NCI-H69 (cell line): ENCODE measurements at regions not wholly inside any gene's neighbourhood (a gene's known extent, or its start where the extent isn't known, plus 50 kb on each side); places are given as distances from the start of the nearest gene placed in this dataset.

Source experiments
- DNase-seq: peaks from one replicate; lab custom pipeline; 2025; lab: John Stamatoyannopoulos, UW

DNA sequence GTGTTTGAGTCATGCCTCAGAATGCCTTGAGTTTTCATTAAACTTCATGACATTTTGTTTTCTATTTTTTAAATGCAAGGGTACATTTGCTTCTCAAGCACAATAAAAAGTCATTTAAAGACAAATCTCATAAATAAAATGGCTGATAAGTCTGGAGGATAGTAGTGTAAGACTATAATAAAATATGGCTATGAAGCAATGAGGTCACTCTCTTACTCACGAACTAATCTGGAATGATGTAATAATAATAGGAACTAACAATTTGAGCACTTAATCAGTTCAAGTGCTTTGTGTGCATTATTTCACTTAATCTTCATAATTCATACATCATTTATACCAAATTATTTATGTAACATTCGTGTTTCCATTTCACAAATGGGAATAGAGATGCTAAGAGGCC is 149.3 kb upstream of the CTTNBP2 start:
- DNase-seq, result no peak

DNA sequence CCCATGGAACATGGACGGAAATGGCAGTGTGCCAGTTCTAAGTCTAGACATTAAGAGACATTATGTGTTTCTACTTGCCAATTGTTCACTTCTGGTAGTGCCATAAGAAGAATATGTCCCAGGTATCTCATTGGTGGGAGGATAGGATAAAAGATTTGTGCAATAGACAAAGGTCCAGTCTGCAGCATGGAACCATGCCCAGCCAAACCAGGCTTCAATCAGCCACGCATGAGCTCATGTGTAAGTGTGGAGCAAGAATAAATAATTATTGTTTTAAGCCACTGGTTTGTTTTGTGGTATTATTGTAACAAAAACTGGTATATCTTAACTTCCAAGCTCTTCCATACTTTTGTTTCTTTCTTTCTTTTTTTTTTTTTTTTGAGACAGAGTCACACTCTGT is 153.6 kb upstream of the CTTNBP2 start:
- DNase-seq, result no peak

DNA sequence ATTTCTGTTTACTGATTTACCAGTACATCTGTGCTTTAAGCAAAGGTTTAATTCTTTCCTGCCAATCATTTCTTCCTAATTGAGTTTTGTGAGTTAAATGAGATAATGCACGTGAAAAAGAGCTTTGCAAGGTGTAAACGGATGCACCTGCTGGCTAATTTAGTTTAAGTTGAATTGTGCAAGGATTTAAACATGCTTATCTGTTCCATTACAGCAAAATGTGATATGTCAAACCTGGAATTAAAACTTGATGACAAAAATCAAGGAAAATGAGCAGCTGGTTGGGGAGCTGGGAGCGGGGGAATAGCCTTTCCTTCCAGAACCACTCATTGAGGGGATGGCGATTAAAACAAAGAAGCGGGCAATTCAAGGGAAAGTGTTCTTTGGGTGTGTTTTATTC is 155.0 kb upstream of the CTTNBP2 start:
- no peak for DNase-seq

DNA sequence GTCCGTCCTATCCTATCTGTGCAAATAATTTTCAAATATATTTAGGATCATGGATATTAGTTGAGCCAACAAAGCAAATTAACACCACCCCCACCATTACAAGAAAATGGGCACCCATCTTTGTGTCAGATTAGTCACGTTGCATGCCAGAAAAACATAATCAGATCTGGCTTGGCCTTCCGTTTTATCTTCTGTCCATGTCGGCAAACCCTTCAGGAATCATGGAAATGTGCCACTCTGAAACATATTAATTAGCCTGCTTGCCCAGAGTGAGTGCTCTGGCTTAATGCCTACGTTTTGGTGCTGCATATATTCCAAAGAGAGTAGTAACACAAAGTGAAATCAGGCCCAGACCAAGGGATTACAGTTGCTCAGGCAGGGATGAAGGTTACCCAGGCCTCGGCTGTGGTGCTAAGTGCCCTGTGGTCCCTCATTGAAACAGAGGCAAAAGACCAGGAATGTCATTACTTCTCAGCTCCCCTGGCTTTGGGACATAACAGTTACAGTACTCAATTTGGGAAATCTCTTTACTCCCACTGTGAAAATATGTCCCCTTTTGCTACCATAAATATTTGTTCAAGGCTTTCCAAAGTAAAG is 154.0 kb upstream of the LSM8 start:
- DNase-seq, result peak; percentile 18

DNA sequence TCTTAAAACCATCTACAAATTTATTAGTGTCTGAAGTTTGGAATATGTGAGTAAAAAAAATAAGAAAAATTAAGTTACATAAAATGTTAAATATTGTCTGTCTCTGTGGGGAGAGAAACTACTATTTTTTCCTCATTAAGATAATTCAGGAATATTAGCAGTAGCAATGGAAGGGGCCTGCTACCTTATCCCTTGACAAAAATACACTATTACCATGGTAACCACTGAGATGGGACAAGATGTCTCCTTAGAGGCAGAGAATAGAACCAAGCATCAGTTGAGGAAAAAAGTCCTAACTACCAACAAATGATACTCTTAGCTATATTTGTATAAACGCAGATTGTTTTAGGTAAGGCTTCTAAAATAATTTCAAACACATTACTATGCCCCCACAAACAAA is 150.7 kb upstream of the LSM8 start:
- no peak for DNase-seq

DNA sequence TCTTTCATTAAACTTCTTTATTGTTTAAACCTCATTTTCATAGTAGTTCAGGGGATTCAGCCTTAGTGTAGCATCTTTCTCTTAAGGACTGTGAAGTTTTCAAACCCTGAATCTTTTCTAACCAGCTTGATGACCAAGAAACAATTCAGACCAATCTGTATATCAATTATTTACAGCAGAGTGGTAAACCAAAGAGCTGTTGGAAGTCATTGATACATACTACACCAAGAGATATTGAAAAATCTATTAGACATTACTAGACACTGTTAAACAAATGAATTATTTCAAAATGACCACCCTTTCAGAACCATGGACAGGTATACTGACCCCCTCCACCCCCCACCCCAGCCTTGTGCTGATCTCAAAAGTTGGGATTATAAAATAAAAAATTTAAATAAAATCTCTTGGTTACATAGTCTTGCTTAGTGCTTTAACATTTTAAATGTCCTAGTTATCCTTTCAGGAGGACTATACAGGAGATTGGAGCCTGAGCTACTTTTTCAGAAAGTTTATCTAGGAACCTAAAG is 143.9 kb upstream of the LSM8 start:
- no peak for DNase-seq

DNA sequence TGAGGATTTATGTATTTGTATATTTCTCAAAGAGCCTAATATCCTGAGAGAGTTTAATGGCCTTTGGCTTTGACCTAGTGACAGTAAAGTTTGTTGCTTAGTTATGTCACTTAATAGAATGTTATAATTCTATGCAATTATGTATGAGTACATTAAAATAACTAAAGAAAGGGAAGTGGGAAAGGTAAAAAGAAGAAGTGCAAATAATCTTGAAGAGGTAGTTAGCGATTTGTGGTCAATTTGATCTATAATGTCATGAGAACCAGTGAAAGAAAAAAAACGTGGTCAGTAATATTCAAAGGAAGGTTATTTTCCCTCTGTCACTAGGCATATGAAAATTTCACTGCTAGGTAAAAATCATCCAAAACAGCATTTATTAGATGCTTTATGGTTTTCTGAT is 143.4 kb upstream of the LSM8 start:
- DNase-seq, result no peak

DNA sequence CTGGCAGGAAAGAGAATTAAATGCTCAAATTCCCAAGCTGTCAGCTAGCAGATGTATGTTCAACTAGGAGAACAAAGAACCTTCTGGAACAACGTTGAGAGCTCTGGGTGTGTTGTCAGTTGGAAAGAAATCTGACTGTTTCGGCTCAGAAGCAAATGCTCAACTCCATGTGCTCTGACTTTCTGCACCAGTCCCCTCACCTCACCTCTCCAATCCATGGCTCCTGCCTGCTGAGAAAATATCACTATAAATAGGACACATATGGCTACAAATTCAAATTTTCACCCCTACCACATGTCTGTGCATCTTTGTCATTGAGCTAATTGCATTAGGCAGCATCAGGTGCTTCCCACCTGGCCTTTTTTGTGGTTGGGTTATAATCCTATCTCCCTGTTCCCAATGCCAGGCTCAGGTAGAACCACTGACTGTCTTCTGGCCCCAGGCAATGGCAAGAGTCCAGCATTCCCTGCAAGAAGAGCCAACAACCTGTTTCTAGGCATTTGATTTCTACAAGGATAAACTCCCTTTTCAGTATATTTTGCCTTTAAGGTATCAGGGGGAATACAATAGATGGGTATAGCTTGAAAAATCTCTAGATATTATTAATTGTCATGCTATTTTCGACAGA is 142.6 kb upstream of the LSM8 start:
- DNase-seq, result peak; percentile 82

DNA sequence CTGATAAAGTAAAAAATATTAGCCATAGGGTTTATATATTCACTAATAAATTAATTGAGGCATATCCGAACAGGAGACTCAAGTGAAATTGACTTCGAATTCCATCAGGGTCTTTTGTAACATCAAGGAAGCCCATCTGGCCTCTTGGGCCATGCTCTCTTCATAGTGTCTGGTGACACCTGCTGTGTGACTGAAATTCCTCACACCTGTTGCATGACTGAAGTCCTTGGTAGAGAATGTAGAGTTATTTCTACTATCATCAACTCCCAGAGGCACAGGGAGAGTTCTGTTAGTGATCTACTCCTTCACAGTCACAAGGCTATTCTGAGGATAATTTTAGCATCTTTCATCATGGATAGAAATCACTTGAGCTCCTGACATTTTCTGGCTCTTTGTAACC is 138.3 kb upstream of the LSM8 start:
- no peak for DNase-seq

DNA sequence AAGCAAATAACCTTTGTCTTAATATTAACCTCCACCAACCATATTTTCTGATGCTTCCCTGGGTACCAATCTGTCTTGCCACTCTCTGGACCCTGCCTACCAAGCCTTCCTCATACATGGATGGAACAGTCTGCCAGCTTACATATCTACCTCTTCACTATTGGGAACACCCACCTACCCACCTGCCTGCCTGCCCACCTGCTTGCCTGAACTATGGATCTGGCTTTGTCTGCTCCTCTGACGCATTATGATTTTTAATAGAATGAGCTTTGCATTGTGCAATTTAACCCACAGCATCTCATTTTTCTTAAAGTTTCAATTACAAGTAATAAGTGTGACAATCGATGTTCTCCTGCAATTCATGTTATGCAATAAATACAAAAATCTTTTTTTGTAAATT is 137.9 kb upstream of the LSM8 start:
- DNase-seq, result no peak

DNA sequence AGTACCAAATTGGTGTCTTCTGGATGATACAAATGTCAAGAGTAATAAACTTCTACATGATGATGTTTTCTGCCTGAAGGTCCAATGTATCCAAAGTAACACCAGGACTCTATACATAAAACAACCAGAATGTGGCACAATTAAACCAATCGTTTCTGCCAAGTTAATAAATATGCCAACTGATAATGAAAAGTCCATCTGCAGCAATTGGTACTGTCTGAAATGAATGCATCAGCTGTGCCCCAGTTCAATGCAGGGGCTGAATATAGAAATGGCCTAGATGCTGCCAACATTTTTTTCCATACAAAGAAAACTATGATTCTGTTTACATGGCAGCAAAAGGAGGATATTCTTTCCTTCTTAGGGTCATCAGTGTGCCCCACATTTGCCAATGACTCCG is 137.2 kb upstream of the LSM8 start:
- DNase-seq, result no peak

DNA sequence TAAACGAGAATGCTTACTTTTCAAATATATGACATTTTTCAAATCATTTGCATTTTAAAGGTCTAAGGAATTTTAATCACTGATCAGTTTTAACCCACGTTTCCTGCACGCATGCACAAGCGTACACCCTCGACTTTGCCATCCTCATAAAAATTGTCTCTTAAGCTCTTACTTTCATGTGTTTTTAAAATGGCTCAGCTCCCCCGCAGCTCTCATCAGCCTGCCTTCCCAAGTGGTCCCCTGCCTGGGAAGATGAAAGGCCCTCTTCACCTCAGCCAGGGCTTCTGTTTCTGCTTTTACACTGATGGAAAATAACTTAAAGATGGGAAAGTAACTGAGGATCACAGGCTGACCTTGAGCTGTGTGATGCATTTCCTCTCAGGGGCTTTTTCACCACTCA is 131.6 kb upstream of the LSM8 start:
- DNase-seq, result no peak

DNA sequence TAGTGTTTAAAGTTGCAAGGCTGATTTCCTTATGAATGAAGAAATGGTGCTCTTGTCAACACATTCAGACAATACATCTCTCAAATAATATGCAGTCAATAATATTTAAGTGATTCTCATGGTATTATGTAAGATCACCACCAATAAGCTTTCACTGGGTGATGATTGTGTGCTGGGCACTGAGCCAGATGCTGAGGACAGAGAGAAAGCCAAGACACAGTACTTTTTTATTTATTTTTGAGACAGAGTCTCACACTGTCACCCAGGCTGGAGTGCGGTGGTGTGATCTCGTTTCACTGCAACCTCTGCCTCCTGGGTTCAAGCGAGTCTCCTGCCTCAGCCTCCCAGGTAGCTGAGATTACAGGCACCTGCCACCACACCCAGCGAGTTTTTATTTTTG is 130.6 kb upstream of the LSM8 start:
- peak; percentile 25 for DNase-seq

DNA sequence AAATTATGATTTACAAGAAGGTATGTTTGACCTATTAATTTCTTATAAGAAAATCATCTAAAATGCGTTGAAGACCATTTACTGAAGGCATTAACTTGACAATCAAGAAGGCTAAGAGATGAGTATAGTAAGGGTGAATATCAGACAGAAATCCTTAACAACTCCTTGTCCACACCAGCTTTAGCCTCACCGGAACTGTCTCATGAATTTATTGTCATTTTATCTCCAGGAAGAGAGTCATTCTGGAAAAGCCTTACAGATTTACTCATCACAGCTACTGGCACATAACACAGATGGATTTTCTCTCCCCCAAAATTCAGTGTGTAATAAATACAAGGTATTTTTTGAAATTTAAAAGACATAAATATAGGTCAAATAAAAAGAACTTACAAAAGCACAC is 129.4 kb upstream of the LSM8 start:
- DNase-seq, result no peak

DNA sequence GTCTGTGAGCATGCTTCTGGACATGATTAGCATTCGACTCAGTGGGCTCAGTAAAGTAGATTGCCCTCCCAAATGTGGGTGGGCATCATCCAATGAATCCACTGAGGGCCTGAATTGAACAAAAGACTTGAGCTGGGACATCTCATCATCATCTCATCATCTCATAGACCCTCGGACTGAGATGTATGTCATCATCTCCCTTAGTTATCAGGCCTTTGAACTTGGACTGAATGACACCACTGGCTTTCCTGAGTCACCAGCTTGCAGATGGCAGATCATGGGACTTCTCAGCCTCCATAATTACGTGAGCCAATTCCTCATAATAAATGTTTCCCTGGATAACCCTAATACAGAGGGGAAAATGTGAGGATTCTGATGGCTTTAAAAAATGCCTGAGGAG is 128.3 kb upstream of the LSM8 start:
- no peak for DNase-seq

DNA sequence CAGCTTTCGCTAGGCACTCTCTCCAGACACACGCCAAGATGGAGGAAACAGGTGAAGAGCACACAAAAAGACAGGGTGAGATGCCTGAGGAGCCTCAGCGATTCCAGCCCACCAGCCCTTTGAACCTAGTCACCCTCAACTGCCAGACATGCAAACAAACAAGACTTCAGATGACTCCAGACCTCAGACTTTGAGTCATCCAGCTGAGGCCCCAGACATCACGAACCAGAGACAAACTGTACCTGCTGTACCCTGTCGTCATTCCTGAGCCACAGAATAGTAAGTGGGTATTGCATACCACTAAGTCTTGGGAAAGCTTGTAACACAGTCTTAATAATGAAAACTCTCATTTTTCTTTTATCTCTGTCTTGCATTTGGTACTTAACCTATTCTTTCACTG is 126.6 kb upstream of the LSM8 start:
- no peak for DNase-seq

DNA sequence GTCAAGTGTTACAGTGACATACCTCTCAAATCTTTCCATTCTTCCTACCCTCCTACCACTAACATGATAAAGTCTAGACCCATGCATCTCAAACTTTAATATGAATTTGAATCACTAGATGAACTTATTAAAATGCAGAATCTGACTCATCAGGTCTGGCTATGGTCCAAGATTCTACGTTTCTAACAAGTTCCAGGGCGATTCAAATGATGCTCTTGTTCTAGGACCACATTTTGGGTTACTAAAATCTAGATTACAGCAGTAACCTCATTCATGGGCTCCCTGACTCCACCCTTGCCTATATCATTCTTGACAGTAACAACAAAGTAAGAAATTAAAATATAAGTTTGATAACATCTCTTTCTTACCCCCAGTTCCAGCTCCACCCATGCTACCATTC is 124.8 kb upstream of the LSM8 start:
- DNase-seq, result no peak

DNA sequence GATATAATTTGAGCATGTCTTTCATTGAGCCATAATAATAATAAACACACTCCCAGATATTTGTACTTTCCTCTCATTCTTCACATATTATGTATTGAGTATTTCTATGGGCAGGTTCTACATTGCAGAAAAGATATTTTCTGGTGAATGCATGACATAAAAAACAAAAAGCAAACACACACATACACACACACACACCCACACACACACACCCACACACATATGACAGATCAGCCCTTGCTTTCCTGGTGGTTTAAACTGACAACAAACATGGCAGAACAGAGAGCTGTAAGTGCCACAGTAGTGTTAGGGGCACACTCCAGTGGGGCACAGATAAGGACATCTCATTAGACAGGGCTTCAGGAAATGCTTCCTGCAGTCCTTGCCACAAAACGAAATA is 123.3 kb upstream of the LSM8 start:
- DNase-seq, result no peak

DNA sequence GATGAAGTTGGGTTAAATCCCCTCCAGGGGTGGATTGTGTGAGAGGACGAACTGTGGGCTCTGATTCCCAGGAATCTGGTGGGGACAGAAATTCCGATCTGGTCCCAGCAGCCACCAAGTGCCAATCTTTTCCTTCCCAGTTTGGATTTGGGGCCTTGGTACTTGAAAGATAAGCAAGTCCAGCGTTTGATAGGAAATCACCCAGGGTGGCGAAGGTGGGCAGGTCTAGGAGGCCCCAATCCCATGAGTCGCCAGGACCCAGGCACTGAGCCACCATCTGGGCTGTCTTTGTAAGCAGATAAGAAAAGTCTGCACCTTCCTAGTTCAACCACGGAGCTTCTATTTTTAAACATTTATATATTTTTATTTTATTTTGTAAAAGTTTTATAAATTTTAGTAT is 122.6 kb upstream of the LSM8 start:
- DNase-seq, result no peak

DNA sequence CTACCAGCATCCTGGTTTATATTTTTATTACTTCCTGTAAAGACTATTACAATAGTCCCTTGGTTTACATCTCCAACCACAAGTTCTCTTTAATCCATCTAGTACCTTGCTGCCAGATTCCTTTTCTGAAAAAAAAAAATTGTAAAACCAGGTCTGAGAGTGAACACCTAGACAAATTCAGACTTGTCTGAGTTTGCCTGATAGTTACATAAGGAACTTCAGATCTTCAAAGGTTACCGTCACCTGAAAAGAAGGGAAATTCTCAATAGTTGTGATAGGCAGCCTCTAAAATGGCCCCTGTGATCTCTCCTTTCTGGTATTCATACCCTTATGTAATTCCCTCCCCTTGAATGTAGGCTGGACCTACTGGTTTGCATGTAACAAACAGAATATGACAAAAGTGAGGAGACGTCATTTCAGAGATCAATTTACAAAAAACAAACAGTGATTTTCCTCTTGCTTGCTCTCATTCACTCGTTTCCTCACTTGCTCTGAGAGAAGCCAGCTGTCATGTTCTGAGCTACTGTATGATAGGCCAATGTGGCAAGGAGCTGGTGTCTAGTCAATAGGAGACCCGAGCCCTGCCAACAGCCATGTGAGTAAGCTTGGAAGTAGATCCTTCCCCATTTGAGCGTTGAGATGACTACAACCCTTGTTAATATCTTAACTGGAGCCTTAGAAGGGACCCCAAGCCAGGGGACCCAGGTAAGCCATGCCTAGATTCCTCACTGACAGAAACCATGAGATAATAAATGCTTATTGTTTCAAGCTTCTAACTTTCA is 110.9 kb upstream of the LSM8 start:
- DNase-seq, result no peak

DNA sequence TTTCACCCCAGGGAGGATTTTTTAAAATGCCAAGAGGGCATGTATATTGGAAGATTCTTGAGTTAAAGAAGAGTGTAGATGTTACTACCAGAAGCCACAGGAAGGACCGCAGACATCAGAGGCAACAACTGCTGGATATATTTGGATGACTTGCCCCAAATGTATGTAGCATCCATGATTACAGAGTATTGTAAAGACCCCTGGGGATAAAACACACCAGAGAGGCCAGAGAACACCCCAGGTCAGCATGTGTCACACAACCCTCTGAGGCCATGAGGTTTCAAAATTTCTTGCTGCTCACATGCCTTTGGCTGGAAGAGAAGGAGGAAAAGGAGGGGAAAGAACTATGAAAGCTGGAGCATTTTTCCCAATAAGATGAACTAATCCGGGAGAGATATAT is 108.0 kb upstream of the LSM8 start:
- DNase-seq, result no peak

DNA sequence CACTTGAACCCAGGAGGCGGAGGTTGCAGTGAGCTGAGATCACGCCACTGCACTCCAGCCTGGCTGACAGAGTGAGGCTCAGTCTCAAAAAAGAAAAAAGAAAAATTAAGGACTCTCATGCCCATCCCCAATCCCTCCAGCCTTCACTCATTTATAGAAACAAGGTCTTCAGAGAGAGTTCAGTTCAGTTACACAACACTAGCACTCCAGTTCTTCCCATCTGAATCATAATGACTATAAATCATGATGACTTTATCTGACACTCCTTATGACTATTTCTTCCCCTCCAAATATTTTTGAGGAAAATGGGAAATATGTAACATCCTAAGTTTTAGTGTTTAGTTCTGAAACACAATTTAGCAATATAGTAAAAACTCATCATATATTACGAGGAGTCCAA is 107.4 kb upstream of the LSM8 start:
- no peak for DNase-seq

DNA sequence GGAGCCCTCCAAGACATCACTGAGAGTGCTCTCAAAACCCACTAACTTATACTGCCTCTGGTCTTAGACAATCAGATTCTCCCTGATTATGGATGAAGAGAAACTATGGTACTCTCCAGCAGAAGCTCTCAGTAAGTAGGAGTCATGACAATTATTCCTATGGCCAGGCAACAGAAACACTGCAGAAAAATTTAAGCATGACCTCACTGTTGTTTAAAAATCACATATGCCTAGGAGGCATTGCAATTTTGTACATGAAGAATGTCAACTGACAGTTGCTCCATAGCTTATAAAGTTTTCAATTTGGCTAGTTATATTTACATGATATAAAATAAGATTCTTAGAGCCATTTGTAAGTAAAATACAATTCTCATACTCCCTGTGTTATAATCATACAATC is 105.9 kb upstream of the LSM8 start:
- no peak for DNase-seq

DNA sequence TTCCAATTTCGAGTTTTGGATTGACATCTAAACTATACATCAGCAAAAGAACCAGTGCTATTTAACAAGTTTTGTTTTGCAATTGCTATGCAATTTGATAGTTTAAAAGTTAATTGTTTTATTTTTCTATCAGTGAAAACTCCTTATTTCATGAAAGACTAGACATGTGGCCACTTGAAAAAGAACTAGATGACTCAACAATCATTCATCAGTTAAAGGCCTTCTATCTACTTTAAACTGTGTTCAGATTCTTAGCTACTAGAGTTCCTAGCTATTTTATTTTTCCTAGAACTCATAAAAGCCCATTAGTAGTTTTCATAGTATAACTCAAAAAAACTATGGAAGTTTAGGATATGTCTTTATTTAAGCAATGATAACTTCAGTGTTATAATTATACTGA is 104.6 kb upstream of the LSM8 start:
- no peak for DNase-seq
